ENCODE measurements at regions not wholly inside any gene's neighbourhood (a gene's known extent, or its start where the extent isn't known, plus 50 kb on each side); places are given as distances from the start of the nearest gene placed in this dataset.

DNA sequence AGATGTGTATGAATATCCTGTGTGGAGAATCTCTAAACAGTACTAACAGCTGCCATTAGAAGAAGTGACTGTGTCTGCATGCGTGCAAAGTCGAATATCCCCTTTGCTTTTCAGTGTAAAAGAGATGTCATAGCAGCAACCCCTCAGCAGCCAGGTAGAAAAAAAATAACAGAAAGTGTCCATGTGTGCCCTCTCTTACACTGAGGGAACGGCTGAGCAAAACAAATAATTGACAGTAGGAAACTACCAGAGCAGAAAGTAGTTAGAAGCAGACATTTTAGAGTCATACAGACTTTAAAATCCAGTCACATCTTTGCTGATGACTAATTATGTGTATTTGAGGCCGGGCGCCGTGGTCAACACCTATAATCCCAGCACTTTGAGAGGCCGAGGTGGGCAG is 370.8 kb downstream of the GPM6A start:
- DNase-seq (ENCODE audit: extremely low read depth, low read depth) = no peak
- TF ChIP-seq, protein P1, sequence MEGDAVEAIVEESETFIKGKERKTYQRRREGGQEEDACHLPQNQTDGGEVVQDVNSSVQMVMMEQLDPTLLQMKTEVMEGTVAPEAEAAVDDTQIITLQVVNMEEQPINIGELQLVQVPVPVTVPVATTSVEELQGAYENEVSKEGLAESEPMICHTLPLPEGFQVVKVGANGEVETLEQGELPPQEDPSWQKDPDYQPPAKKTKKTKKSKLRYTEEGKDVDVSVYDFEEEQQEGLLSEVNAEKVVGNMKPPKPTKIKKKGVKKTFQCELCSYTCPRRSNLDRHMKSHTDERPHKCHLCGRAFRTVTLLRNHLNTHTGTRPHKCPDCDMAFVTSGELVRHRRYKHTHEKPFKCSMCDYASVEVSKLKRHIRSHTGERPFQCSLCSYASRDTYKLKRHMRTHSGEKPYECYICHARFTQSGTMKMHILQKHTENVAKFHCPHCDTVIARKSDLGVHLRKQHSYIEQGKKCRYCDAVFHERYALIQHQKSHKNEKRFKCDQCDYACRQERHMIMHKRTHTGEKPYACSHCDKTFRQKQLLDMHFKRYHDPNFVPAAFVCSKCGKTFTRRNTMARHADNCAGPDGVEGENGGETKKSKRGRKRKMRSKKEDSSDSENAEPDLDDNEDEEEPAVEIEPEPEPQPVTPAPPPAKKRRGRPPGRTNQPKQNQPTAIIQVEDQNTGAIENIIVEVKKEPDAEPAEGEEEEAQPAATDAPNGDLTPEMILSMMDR (IDR thresholded peaks at IDR 0.05; ENCODE audit: low read depth, low read length) = no peak

DNA sequence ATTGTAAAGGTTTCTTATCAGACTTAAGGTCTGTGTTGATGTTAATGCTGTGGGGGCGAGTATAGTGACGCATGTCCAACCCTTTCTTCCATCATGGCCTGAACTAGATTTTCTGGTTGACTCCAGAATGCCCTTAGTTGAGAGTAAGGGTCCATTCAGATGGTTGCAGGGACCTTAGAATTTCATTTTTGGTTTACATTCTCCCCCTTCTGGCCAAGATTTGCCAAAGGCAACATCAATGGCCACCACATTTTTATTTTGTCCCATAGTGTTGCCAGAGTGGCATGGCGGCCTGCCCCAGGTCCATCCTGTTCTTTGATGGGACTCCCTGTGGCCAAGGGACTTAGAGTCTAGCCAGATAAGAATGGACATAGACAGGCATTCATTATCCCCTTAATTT is 368.5 kb downstream of the GPM6A start:
- TF ChIP-seq, protein P1 (IDR thresholded peaks at IDR 0.05; ENCODE audit: low read depth, low read length) = no peak; the same call in 1 of the 2 replicates

DNA sequence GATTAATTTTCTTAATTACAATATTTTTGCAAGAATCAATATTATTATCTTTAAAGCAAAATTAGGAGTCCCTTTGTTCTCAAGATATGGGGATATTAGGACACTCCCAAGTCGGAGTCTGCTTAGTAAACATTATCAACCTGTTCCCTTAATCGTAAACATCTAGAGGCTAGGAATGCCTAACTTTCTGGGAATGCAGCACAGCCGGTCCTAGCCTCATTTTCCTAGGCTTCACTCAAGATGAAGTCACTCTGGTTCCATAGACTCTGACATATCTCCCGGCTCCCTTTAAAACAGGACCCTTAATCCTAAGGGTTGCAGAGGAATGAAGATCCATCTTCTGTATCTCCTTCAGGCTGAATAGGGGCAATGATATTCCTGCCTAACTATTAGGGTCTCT is 367.6 kb downstream of the GPM6A start:
- no peak for DNase-seq (ENCODE audit: extremely low read depth, low read depth)
- TF ChIP-seq, protein P1 (IDR thresholded peaks at IDR 0.05; ENCODE audit: low read depth, low read length) = no peak

More for the DNA sequence above, 368.5 kb downstream of the GPM6A start:
- DNase-seq (ENCODE audit: extremely low read depth, low read depth) = no peak

DNA sequence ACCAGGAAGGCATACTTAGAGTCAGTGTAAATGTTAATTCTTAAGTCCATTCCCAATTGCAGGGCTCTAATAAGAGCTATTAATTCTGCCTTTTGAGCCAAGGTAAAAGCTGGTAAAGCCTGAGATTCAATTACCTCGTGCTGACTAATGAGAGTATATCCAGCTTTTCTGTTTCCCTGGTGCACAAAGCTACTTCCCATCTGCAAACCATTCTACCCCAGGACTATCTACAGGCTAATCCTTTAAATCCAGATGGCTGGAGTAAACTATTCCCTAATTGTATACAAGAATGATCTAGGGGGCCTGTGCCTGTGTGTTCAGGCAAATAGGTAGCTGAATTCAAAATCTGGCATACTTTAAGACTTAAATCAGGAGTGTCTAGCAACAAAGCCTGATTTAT is 365.0 kb downstream of the GPM6A start:
- no peak for DNase-seq (ENCODE audit: extremely low read depth, low read depth)
- TF ChIP-seq, protein P1 (IDR thresholded peaks at IDR 0.05; ENCODE audit: low read depth, low read length) = no peak

DNA sequence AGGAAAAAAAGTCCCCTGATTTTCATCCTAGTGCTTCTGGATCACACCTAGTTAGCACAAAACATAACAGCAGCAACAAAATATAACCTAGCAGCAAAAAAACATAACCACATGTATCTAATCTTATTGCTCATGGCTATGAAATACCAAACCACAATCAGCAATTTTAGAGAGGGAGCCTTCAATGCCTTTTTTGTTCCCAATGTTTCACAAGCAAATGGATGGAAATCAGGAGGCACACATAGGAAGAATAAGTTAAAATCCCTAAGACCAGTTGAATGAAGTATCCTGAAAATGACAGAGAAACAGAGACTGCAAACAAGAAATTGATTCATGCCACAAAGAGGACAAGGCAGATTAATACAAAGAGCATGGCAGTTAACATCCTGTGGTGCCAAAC is 361.6 kb downstream of the GPM6A start:
- no peak for DNase-seq (ENCODE audit: extremely low read depth, low read depth)
- TF ChIP-seq, protein P1 (IDR thresholded peaks at IDR 0.05; ENCODE audit: low read depth, low read length) = no peak

DNA sequence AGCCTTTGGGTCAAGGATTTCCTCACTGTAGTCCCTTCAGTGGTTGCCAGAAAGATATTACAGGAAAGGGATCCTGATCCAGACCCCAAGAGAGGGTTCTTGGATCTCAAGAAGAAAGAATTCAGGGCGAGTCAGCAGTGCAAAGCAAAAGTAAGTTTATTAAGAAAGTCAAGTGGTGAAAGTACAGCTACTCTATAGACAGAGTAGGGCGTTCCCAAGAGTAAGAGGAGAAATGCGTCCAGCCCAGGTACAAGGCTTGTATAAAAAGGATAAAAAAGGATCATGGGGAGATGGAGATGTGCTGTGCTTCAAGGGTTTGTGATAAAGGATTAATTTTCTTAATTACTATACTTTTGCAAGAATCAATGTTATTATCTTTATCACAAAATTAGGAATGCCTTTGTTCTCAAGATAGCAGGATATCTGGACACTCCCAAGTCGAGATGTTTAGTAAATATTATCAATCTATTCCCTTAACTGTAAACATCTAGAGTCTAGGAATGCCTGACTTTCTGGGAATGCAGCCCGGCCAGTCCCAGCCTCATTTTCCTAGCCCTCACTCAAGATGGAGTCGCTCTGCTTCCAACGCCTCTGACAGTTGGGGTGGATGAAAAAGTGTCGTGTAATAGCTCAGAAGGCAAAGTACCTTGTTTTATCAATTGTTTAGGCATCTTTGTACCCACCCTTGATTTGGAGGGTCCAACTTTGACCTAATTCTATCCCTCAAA is 360.7 kb downstream of the GPM6A start:
- TF ChIP-seq, protein P1 (IDR thresholded peaks at IDR 0.05; ENCODE audit: low read depth, low read length) = no peak
- DNase-seq (ENCODE audit: extremely low read depth, low read depth) = no peak

DNA sequence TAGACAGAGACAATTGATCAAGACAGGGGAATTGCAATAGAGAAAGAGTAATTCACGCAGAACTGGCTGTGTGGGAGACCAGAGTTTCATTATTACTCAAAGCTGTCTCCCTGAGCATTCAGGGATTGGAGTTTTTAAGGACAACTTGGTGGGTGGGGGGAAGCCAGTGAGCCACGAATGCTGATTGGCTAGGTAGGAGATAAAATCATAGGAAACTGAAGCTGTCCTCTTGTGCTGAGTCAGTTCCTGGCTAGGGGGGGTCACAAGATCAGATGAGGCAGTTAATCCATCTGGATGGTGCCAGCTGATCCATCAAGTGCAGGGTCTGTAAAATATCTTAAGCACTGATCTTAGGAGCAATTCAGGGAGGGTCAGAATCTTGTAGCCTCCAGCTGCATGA is 358.6 kb downstream of the GPM6A start:
- no peak for DNase-seq (ENCODE audit: extremely low read depth, low read depth)
- TF ChIP-seq, protein P1 (IDR thresholded peaks at IDR 0.05; ENCODE audit: low read depth, low read length) = no peak

Data from AG09319 (cell line).